Stimulated activated effector memory CD8-positive, alpha-beta T cell treated with anti-CD3 and anti-CD28 coated beads, Interleukin-12 subunit alpha, Interleukin-12 subunit beta, amount 100 ng/mL, for 72 hours (primary cell): ENCODE measurements at regions not wholly inside any gene's neighbourhood (a gene's known extent, or its start where the extent isn't known, plus 50 kb on each side); places are given as distances from the start of the nearest gene placed in this dataset.
"Not testable (repeated sequence)": the region's sequence is repeated elsewhere in the genome, so short reads cannot be mapped to it uniquely, and the experiment has no call there.

Experiments used
- ATAC-seq: fragments of 150-1000 bp; cut with Tn5 transposase; 2 replicates; pipeline ENCODE4 v1.10.0; 2021
- DNase-seq, 2 donors: peaks; one replicate each; pipeline ENCODE4 v3.0.0; 2021 to 2022; ENCODE audit warnings: low spot score in 2 of 2
- H3K27ac Mint-ChIP-seq: one replicate; pipeline ENCODE4 v1.8.0; 2022; ENCODE audit warnings: mild to moderate bottlenecking, mixed read lengths
- H3K36me3 Mint-ChIP-seq: one replicate; pipeline ENCODE4 v1.8.0; 2022; ENCODE audit warnings: mild to moderate bottlenecking, mixed read lengths
- H3K4me1 Mint-ChIP-seq: one replicate; pipeline ENCODE4 v1.8.0; 2022; ENCODE audit warnings: mixed read lengths
- H3K4me3 Mint-ChIP-seq: one replicate; pipeline ENCODE4 v1.8.0; 2022; ENCODE audit warnings: mild to moderate bottlenecking, mixed read lengths
- H3K9me3 Mint-ChIP-seq: one replicate; pipeline ENCODE4 v1.8.0; 2022; ENCODE audit warnings: mixed read lengths

- no peaks in the 10 kb centered on the region for H3K4me1 Mint-ChIP-seq
- H3K27ac Mint-ChIP-seq = no peak overlapping the region
- H3K4me3 Mint-ChIP-seq = no peak overlapping the region
- H3K9me3 Mint-ChIP-seq = no peaks in the 10 kb centered on the region
- DNase-seq (no peak), ATAC-seq (no peak)
- no peaks in the 10 kb centered on the region for H3K36me3 Mint-ChIP-seq
These were observed 224.5 kb downstream of the CGGBP1 start for GRCh38 chr3:87834327-87834726.

GRCh38 chr3:87833039-87833377 lies 225.8 kb downstream of the CGGBP1 start:
- Mint-ChIP-seq H3K4me1 (no peaks in the 10 kb centered on the region), H3K27ac (no peak overlapping the region), H3K36me3 (no peaks in the 10 kb centered on the region), H3K9me3 (no peaks in the 10 kb centered on the region), H3K4me3 (no peak overlapping the region)
- ATAC-seq (no peak), DNase-seq (no peak)

- Mint-ChIP-seq H3K4me3 (no peak overlapping the region), H3K36me3 (no peaks in the 10 kb centered on the region), H3K4me1 (no peaks in the 10 kb centered on the region), H3K27ac (no peak overlapping the region), H3K9me3 (no peaks in the 10 kb centered on the region)
- ATAC-seq (no peak), DNase-seq (no peak)
These were observed 230.8 kb downstream of the CGGBP1 start for GRCh38 chr3:87828046-87828445.

DNA sequence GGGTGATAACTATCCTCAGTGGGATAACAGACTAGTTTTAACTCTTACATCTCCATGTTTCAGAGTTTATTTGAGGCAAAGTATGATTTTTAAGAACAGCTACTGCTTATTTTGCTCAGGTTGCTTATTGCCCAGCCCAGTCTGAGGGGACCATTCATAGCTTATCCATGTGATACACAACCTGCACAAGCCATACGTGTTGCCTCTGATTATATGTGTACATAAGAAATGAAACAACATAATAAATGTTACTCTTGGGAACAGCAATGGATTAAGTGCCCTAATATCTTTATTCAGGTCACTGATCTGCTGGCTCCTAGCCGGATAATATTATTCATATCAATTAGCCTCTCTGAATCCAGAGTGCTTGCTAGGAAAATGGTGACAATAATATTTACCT lies 236.2 kb downstream of the CGGBP1 start:
- Mint-ChIP-seq H3K36me3 (no peaks in the 10 kb centered on the region), H3K4me3 (no peak overlapping the region), H3K9me3 (no peaks in the 10 kb centered on the region), H3K27ac (no peak overlapping the region), H3K4me1 (no peaks in the 10 kb centered on the region)
- DNase-seq (no peak), ATAC-seq (no peak)

DNA sequence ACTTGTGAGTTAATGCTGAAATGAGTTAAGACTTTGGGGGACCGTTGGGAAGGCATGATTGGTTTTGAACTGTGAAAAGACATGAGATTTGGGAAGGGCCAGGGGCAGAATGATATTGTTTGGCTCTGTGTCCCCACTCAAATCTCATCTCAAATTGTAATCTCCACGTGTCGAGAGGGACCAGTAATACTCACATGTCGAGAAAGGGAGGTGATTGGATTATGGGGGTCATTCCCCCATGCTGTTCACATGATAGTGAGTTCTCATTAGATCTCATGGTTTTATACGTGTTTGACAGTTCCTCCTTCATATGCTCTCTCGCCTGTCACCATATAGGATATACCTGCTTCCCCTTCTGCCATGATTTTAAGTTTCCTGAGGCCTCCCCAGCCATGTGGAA lies 245.3 kb downstream of the CGGBP1 start:
- H3K4me1 Mint-ChIP-seq, DNase-seq, H3K36me3 Mint-ChIP-seq, H3K4me3 Mint-ChIP-seq, H3K27ac Mint-ChIP-seq, H3K9me3 Mint-ChIP-seq, ATAC-seq: not testable (repeated sequence)

- Mint-ChIP-seq H3K9me3 (peaks cover 4% of the 10 kb centered on the region), H3K4me3 (no peak overlapping the region), H3K27ac (no peak overlapping the region), H3K4me1 (no peaks in the 10 kb centered on the region), H3K36me3 (no peaks in the 10 kb centered on the region)
- ATAC-seq (no peak), DNase-seq (no peak)
These were observed 246.9 kb downstream of the CGGBP1 start for GRCh38 chr3:87811953-87812352.

- Mint-ChIP-seq H3K9me3 (peaks cover 4% of the 10 kb centered on the region), H3K36me3 (no peaks in the 10 kb centered on the region), H3K4me1 (no peaks in the 10 kb centered on the region), H3K27ac (no peak overlapping the region), H3K4me3 (no peak overlapping the region)
- DNase-seq = no peak
- no peak for ATAC-seq
These were observed 248.3 kb downstream of the CGGBP1 start for GRCh38 chr3:87810452-87811016.

DNA sequence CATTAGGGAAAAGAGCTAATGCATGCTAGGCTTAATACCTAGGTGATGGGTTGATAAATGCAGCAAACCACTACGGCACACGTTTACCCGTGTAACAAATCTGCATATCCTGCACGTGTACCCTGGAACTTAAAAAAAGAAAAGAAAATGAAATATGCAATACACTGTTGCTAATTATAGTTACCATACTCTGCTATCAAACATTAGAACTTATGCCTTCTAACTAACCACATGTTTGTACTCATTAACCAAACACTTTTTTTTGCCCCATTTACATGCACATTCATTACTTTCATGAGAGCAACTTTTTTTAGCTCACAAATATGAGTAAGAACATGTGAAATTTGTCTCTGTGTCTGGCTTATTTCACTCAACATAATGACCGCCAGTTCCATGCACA lies 253.1 kb downstream of the CGGBP1 start:
- Mint-ChIP-seq H3K4me1 (no peaks in the 10 kb centered on the region), H3K36me3 (no peaks in the 10 kb centered on the region), H3K27ac (no peak overlapping the region), H3K4me3 (no peak overlapping the region), H3K9me3 (no peaks in the 10 kb centered on the region)
- DNase-seq (no peak), ATAC-seq (no peak)

GRCh38 chr3:87801409-87801808 lies 257.4 kb downstream of the CGGBP1 start:
- no peak overlapping the region for H3K27ac Mint-ChIP-seq
- H3K9me3 Mint-ChIP-seq = no peaks in the 10 kb centered on the region
- DNase-seq = no peak
- ATAC-seq = no peak
- H3K36me3 Mint-ChIP-seq = no peaks in the 10 kb centered on the region
- H3K4me3 Mint-ChIP-seq = no peak overlapping the region
- peaks cover 6% of the 10 kb centered on the region for H3K4me1 Mint-ChIP-seq

DNA sequence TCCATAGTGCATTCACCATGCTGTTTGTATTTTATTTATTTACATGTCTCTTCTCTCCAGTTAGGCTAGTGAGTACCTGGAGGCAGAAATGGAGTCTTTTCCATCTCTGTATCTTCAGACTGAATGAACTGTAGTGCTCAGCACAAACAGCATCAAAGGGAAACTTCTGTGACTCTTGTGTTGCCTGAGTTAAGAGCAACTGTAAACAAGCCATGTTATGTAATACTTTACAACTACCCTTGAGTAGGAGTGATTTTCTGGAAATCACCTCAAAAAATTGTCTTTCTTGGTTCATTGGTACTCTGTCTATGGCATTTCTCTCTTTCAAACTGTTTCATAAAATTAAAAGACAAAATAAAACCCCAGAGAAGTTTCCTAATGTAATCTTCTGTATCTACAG lies 258.3 kb downstream of the CGGBP1 start:
- Mint-ChIP-seq H3K27ac (no peak overlapping the region), H3K9me3 (no peaks in the 10 kb centered on the region), H3K4me3 (no peak overlapping the region), H3K36me3 (no peaks in the 10 kb centered on the region), H3K4me1 (peaks cover 14% of the 10 kb centered on the region)
- DNase-seq (no peak), ATAC-seq (no peak)

DNA sequence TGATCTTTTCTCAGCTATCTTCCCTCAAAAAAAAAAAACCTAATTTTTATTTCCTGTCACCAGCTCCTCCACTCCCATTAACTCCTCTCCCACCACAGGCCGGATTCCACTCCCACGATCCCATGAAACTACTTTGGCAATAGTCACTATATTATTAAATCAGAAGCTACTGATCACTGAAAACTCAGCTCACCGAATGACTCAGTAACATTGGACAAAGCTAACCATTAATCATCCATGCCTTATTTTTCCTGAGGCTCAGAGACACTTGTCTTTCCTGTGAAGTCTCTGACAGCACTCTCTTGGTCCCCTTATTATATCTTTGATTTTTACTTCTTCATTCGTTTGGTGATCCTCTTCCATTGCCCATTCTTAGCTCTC lies 260.2 kb downstream of the CGGBP1 start:
- H3K36me3 Mint-ChIP-seq = no peaks in the 10 kb centered on the region
- no peak for ATAC-seq
- no peak overlapping the region for H3K27ac Mint-ChIP-seq
- H3K9me3 Mint-ChIP-seq = no peaks in the 10 kb centered on the region
- no peak for DNase-seq
- H3K4me3 Mint-ChIP-seq = no peak overlapping the region
- peaks cover 14% of the 10 kb centered on the region for H3K4me1 Mint-ChIP-seq

GRCh38 chr3:87797872-87798566 lies 260.8 kb downstream of the CGGBP1 start:
- H3K36me3 Mint-ChIP-seq = no peaks in the 10 kb centered on the region
- H3K4me3 Mint-ChIP-seq = no peak overlapping the region

GRCh38 chr3:87796843-87797185 lies 262.0 kb downstream of the CGGBP1 start:
- H3K9me3 Mint-ChIP-seq = no peaks in the 10 kb centered on the region
- H3K36me3 Mint-ChIP-seq = no peaks in the 10 kb centered on the region
- H3K27ac Mint-ChIP-seq = no peak overlapping the region
- DNase-seq (no peak), ATAC-seq (no peak)
- H3K4me1 Mint-ChIP-seq = peaks cover 28% of the 10 kb centered on the region
- H3K4me3 Mint-ChIP-seq = no peak overlapping the region

More at GRCh38 chr3:87797872-87798566, 260.8 kb downstream of the CGGBP1 start:
- H3K4me1 Mint-ChIP-seq = peaks cover 19% of the 10 kb centered on the region
- no peak for DNase-seq
- H3K9me3 Mint-ChIP-seq = no peaks in the 10 kb centered on the region
- no peak overlapping the region for H3K27ac Mint-ChIP-seq
- ATAC-seq = no peak

DNA sequence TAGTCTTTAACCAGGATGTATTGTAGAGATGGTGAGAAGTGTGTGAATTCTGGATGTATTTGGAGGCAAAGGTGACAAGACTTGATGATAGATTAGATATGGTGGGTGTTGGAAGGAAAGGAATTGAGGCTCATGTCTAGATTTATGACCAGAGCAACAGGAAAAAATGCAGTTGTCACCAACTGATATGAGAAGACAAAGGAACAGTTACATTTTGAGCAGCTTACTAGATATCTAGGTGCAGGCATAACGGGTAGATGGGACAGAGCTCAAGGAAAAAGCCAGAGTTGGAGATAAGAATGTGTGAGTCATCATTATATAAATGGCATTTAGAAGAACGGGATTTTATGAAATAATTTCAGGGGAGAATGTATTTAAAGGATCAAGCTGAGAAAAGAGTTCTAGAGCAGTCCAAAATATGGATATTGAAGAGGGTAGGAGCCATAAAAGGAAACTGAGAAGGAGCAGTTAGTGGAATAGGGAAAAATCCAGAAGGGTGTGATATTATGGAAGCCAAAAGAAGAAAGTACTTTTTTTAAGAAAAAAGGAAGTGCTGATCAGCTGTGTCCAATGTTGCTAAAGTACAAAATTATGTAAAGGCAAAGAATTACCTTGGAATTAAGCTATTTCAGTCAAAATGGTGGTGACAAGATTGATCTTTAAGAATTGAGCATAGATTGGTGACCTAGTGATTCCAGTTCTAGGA lies 262.5 kb downstream of the CGGBP1 start:
- Mint-ChIP-seq H3K27ac (no peak overlapping the region), H3K4me1 (peaks cover 28% of the 10 kb centered on the region), H3K4me3 (no peak overlapping the region), H3K9me3 (no peaks in the 10 kb centered on the region), H3K36me3 (no peaks in the 10 kb centered on the region)
- no peak for DNase-seq
- no peak for ATAC-seq

DNA sequence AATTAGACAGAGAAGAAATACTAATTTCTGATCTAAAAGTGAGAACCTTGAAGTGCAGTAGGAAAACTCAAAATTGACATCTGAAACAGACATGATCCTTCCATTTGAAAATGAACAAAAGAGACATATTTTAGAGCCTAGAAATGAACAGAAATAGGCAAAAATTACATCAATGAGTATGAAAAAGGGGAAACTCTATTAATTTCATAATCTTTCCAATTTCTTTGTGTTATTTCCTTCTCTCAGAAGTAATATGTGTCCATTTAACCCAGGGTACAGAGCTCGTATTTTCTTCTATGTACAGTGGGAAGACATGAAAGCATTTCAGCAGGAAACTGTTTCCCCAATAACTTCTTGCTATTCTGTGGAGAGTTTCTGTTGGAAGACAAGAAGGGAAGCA lies 263.1 kb downstream of the CGGBP1 start:
- ATAC-seq (no peak), DNase-seq (no peak)
- Mint-ChIP-seq H3K4me1 (peaks cover 28% of the 10 kb centered on the region), H3K27ac (no peak overlapping the region), H3K9me3 (no peaks in the 10 kb centered on the region), H3K36me3 (no peaks in the 10 kb centered on the region), H3K4me3 (no peak overlapping the region)

DNA sequence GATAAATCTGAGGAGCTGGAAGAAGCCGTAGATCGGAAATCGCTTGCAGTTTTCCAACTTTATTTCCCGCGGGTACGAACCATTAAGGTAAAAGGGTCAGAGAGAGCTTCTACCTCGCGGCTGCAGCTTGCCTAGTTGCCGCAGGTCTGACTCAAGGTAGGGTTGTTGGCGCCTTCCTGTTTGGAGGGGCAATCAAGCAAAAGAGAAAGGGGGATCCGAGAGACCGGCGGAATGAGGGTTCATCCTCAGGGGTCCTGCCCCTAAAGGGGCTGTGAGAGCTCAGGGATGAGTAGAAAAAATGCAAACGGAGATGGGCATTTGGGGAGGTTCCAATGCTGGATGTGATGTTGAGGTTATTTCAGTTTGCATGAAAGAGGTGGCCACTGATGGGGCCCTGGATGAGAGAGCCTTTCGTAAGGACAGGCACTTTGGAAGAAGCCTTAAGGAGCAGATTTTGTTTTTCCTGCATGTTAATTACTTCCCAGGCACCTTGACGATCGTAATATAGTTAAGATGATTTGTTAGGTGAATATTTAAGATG lies 265.4 kb downstream of the CGGBP1 start:
- no peaks in the 10 kb centered on the region for H3K9me3 Mint-ChIP-seq
- peak; percentile 47 for ATAC-seq
- DNase-seq = no peak
- no peaks in the 10 kb centered on the region for H3K36me3 Mint-ChIP-seq
- peak overlapping the region; percentile 52 for H3K4me3 Mint-ChIP-seq
- peaks cover 28% of the 10 kb centered on the region for H3K4me1 Mint-ChIP-seq
- H3K27ac Mint-ChIP-seq = no peak overlapping the region
